Breast epithelium (tissue), 4 donors: ENCODE measurements at regions not wholly inside any gene's neighbourhood (a gene's known extent, or its start where the extent isn't known, plus 50 kb on each side); places are given as distances from the start of the nearest gene placed in this dataset.
A peak's percentile ranks its signal among the peaks of the same experiment; 100 is the strongest.

Experiments used
- DNase-seq, 2 donors: peaks; one replicate each; pipeline ENCODE4 v3.0.0-alpha.2; 2019; ENCODE audit warnings: low spot score in 2 of 2
- H3K27ac ChIP-seq, 2 donors: fragments of 200-600 bp; sonication (generic) in 1 of 2; one replicate each; pipeline ENCODE4 v1.5.1; 2016 to 2019; ENCODE audit warnings: mild to moderate bottlenecking in 1 of 2
- H3K27me3 ChIP-seq, 2 donors: fragments of 200-600 bp; sonication (generic) in 1 of 2; one replicate each; pipeline versions ENCODE4 v1.5.1 to v1.6.0; 2017 to 2019; ENCODE audit warnings: control low read depth in 1 of 2, mild to moderate bottlenecking in 1 of 2
- H3K36me3 ChIP-seq: fragments of 200-600 bp; one replicate; pipeline ENCODE4 v1.5.1; 2019
- H3K4me1 ChIP-seq, 2 donors: fragments of 200-600 bp; sonication (generic); one replicate each; pipeline ENCODE4 v1.5.1; 2016 to 2019; ENCODE audit warnings: control low read depth in 1 of 2
- H3K4me3 ChIP-seq, 3 donors: fragments of 200-600 bp; sonication (generic); 1 replicate in 2 of 3; 2 replicates in 1 of 3; pipeline ENCODE4 v1.5.1; 2016 to 2019; ENCODE audit warnings: mild to moderate bottlenecking in 3 of 3, moderate library complexity in 2 of 3
- H3K9me3 ChIP-seq, 2 donors: fragments of 200-600 bp; sonication (generic) in 1 of 2; one replicate each; pipeline ENCODE4 v1.5.1; 2016 to 2019; ENCODE audit warnings: control low read depth in 1 of 2
- POLR2A ChIP-seq: fragments of 450-650 bp; IDR thresholded peaks from one replicate; pipeline ENCODE4 v1.6.1; 2016; ENCODE audit warnings: antibody characterized with exemption, mild to moderate bottlenecking, moderate library complexity
- POLR2AphosphoS5 ChIP-seq, 3 donors: sonication (generic); formaldehyde crosslinking; IDR thresholded peaks; one replicate each; pipeline ENCODE4 v1.6.1; 2017; ENCODE audit warnings: antibody characterized with exemption in 3 of 3
- intact Hi-C: fragments of 100-400 bp; cut with DNase I; formaldehyde crosslinking; loops from one replicate; pipeline ENCODE4 v1.15.1; 2023; ENCODE audit warnings: low total_unique reads
- TF ChIP-seq, protein P1 (sequence below), 3 donors: fragments of 450-650 bp; IDR thresholded peaks; one replicate each; pipeline ENCODE4 v1.5.1; 2016 to 2017; ENCODE audit warnings: antibody characterized with exemption in 3 of 3, mild to moderate bottlenecking in 3 of 3, moderate library complexity in 3 of 3

DNA sequence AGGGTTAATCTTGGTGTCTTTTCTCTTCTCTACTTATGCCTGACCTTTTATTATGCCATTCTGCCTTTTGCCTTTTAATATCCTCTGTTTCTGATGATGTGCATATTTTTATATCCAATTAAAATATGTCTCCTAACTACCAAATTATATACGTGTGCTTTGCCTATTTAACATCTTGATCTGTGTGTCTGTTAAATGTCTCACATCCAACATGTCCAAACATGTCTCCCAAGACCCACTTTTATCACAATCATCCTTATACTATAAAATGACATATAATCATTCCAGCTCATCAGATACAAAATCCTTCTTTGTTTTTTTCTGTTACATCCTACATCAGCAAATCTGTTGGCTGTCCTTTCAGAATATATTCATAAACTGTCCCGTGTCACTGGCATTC lies 539.5 kb downstream of the ZPLD1 start:
- no peak for TF ChIP-seq POLR2AphosphoS5 (IDR thresholded peaks at IDR 0.05)
- TF ChIP-seq, protein P1, sequence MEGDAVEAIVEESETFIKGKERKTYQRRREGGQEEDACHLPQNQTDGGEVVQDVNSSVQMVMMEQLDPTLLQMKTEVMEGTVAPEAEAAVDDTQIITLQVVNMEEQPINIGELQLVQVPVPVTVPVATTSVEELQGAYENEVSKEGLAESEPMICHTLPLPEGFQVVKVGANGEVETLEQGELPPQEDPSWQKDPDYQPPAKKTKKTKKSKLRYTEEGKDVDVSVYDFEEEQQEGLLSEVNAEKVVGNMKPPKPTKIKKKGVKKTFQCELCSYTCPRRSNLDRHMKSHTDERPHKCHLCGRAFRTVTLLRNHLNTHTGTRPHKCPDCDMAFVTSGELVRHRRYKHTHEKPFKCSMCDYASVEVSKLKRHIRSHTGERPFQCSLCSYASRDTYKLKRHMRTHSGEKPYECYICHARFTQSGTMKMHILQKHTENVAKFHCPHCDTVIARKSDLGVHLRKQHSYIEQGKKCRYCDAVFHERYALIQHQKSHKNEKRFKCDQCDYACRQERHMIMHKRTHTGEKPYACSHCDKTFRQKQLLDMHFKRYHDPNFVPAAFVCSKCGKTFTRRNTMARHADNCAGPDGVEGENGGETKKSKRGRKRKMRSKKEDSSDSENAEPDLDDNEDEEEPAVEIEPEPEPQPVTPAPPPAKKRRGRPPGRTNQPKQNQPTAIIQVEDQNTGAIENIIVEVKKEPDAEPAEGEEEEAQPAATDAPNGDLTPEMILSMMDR (IDR thresholded peaks at IDR 0.05): no peak
- no peak for TF ChIP-seq POLR2A
- no peak for DNase-seq
- Histone ChIP-seq H3K36me3 (no peaks in the 10 kb centered on the region), H3K27me3 (no peaks in the 10 kb centered on the region), H3K4me1 (no peaks in the 10 kb centered on the region), H3K27ac (no peak overlapping the region), H3K4me3 (no peak overlapping the region), H3K9me3 (no peaks in the 10 kb centered on the region)
- intact Hi-C loops: no loop called here

DNA sequence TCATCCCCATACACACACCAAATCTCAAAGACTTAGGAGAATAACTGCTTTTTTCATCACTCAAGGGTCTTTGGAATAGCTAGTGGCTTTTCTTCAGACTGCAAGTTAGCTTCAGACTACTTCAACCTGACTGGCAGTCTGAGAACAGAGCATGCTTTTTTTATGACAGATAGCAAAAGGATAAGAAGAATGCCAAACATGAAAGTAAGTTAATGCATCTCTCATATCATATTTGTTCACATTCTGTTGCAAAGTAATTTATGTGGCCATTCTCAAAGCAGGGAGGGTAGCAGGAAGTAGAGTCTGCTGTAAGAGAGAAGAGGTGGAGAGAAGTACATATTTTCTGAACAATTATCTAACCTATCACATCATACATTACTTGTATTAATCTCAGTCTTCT lies 544.4 kb downstream of the ZPLD1 start:
- H3K36me3 ChIP-seq: no peaks in the 10 kb centered on the region
- TF ChIP-seq POLR2A (no peak), POLR2AphosphoS5 (IDR thresholded peaks at IDR 0.05) (no peak)
- TF ChIP-seq, protein P1 (IDR thresholded peaks at IDR 0.05): no peak
- no peaks in the 10 kb centered on the region for H3K9me3 ChIP-seq
- no peak overlapping the region for H3K4me3 ChIP-seq
- H3K27ac ChIP-seq: no peak overlapping the region
- no peak for DNase-seq
- no peaks in the 10 kb centered on the region for H3K27me3 ChIP-seq
- intact Hi-C loops: no loop called here
- no peaks in the 10 kb centered on the region for H3K4me1 ChIP-seq

DNA sequence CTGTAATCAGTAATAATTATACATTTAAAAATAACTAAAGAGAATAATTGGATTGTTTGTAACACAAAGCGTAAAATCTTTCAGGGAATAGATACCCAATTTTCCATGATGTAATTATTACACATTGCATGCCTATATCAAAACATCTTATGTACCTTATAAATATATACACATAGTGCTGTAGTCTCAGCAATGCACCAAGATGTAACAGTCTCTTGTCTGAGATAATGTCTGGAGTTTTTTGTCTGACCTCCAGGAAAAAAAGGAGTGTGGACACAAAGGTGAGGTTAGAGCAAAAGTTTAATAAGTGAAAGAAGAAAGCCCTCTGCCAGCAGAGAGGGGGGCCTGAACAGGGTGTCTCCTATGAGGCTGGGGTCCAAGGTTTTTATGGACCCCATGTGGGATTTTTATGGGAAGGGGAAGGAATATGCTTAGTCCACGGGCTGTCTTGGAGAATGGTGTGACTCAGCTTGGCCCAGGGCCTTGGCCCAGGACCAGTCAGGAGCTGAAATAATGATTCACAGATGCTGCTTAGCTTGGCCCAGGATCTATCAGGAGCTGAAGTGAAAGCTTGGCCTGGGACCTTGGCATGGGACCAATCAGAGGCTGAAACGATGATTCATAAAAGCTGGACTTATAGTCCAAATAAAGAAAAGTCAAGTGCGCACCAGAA lies 545.0 kb downstream of the ZPLD1 start:
- intact Hi-C loops: no loop called here
- Histone ChIP-seq H3K9me3 (no peaks in the 10 kb centered on the region), H3K36me3 (no peaks in the 10 kb centered on the region), H3K4me3 (no peak overlapping the region), H3K27me3 (no peaks in the 10 kb centered on the region), H3K4me1 (no peaks in the 10 kb centered on the region), H3K27ac (no peak overlapping the region)
- peak in 1 of 3 donors; percentile 49 for TF ChIP-seq POLR2AphosphoS5 (IDR thresholded peaks at IDR 0.05)
- TF ChIP-seq, protein P1 (IDR thresholded peaks at IDR 0.05): no peak
- TF ChIP-seq POLR2A: no peak
- DNase-seq: peak; percentile 51 to 53

DNA sequence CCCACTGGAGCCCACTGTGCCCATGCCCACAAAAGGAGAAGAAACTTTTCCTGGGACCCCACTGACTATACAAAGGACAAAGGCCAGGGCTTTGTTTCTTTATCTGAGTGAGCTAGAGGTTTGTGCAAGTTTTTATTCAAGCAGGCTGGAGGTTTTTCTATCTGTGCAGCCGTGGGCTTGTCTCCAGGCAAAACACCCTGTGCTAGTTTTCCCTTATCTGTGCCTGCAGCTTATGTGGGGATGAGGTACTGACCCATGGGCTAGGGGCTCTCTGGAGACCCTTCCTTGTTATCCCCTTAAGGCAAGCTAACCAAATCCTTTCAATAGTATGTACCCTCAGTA lies 545.5 kb downstream of the ZPLD1 start:
- intact Hi-C loops: no loop called here
- H3K27ac ChIP-seq: no peak overlapping the region
- DNase-seq: no peak
- H3K4me1 ChIP-seq: no peaks in the 10 kb centered on the region
- H3K36me3 ChIP-seq: no peaks in the 10 kb centered on the region
- no peaks in the 10 kb centered on the region for H3K27me3 ChIP-seq
- no peaks in the 10 kb centered on the region for H3K9me3 ChIP-seq
- TF ChIP-seq POLR2AphosphoS5 (IDR thresholded peaks at IDR 0.05) (no peak), POLR2A (no peak)
- TF ChIP-seq, protein P1 (IDR thresholded peaks at IDR 0.05): no peak
- no peak overlapping the region for H3K4me3 ChIP-seq

DNA sequence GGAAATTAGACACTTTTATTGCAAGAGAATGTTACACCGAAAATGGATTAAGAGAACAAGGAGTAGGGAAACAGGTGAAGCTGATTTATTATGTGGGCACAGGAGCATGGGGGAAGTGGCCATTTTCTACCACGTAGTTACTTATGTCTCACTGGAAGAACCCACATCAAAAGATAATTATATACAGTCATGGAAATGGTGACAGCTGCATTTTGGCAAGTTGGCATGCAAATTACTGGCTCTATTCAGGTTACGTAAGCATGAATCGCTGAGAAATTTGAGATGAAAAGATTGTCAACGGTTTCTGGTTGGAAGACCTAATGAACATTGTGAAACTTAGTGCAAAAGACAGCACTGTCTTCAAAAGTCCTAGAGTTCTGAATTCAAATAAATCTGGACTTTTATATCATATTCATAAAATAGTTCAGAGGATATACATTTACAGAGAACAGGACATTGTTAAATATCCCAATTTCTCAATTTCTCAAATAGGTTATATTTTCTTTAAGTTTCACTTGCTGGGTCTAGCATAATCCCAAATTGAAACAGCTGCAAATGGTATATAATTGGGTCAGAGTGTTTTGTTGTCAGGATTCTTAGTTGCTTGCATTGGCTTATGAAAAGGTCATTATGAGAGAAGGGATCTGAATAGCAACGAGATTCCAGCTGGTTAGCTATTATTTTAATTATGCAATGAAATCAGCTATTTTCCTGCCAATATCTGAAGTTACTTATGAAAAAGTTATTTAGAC lies 567.8 kb downstream of the ZPLD1 start:
- no peak overlapping the region for H3K4me3 ChIP-seq
- H3K27ac ChIP-seq: no peak overlapping the region
- H3K4me1 ChIP-seq: no peaks in the 10 kb centered on the region
- H3K9me3 ChIP-seq: peaks cover 0 to 2% of the 10 kb centered on the region in 2 donors
- intact Hi-C loops: no loop called here
- TF ChIP-seq POLR2A (no peak), POLR2AphosphoS5 (IDR thresholded peaks at IDR 0.05) (no peak)
- TF ChIP-seq, protein P1 (IDR thresholded peaks at IDR 0.05): no peak
- H3K27me3 ChIP-seq: no peaks in the 10 kb centered on the region
- no peak for DNase-seq
- H3K36me3 ChIP-seq: no peaks in the 10 kb centered on the region
